ENCODE measurements at regions not wholly inside any gene's neighbourhood (a gene's known extent, or its start where the extent isn't known, plus 50 kb on each side); places are given as distances from the start of the nearest gene placed in this dataset.

DNA sequence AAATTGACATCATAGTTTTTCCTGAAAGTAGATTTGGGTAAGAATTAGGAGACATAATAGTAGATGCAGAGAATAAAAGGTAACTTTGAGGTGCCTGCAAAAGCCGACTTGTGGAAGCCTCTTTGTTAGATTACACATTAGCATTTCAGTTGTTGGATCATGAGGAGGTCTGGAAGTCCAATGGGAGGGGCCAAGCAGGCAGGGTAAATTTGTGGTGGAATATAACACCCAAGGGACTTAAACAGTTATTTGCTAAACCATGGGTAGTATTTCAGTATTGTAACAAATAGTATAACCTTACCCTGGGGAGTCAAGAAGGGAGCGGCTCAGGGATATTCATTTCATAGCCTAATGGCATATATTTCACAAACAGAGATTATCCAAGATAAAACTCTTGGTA lies 810.7 kb upstream of the AMOT start:
- no peaks in the 10 kb centered on the region for H3K9me3 ChIP-seq (ENCODE audit: control insufficient read depth, low read length)
- H3K27ac ChIP-seq (ENCODE audit: low read depth, low read length, severe bottlenecking): no peak overlapping the region
- H3K4me3 ChIP-seq (ENCODE audit: extremely low read depth, insufficient read depth, low read length, poor library complexity, severe bottlenecking): no peak overlapping the region
- 50 to 71% methylated on average over 1 of the region's 2 CpGs for WGBS, 2 experiments (ENCODE audit: insufficient coverage in 2 of 2)
- H3K4me1 ChIP-seq (ENCODE audit: control insufficient read depth, insufficient read depth, low read length, poor library complexity, severe bottlenecking): no peaks in the 10 kb centered on the region
- no peaks in the 10 kb centered on the region for H3K36me3 ChIP-seq (ENCODE audit: control insufficient read depth, insufficient read depth, low read length)

DNA sequence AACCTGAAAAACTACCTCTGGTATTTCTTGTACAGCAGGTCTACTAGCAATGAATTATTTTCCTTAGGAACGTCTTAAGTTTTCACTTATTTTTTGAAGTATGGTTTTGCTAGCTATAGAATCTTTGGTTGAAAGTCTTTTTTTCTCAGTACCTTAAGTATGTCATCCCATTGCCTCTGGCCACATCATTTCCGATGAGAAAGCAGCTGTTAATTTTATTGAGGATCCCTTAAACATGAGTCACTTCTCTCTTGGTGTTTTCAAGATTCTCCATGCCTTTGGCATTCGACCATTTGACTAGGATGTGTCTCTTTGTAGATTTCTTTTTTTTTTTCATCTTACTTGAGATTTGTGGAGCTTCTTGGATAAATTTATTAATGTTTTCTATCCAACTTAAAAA lies 803.8 kb upstream of the AMOT start:
- Histone ChIP-seq H3K27ac (ENCODE audit: low read depth, low read length, severe bottlenecking) (no peak overlapping the region), H3K4me1 (ENCODE audit: control insufficient read depth, insufficient read depth, low read length, poor library complexity, severe bottlenecking) (no peaks in the 10 kb centered on the region)
- WGBS, 2 experiments (ENCODE audit: insufficient coverage in 2 of 2): no CpG with 5 or more reads among the region's 3 CpGs

DNA sequence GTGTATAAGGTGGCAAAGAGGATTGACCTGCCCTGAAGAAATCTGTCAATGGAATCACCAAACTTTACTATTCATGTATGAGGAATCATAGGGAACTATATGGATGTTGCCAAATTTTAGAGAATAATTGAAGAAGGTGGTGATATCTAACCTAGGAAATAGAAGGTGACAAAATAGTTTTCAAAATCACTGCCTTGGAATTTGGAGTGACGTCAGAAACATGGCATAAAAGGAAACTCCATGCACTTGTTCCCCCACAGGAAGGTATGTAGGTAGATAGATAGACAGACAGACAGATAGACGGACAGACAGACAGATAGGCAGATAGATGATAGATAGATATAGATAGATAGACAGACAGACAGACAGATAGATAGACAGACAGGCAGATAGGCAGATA lies 793.9 kb upstream of the AMOT start:
- no peak overlapping the region for H3K4me3 ChIP-seq (ENCODE audit: extremely low read depth, insufficient read depth, low read length, poor library complexity, severe bottlenecking)
- no peaks in the 10 kb centered on the region for H3K9me3 ChIP-seq (ENCODE audit: control insufficient read depth, low read length)
- no peak overlapping the region for H3K27ac ChIP-seq (ENCODE audit: low read depth, low read length, severe bottlenecking)
- H3K4me1 ChIP-seq (ENCODE audit: control insufficient read depth, insufficient read depth, low read length, poor library complexity, severe bottlenecking): no peaks in the 10 kb centered on the region
- H3K36me3 ChIP-seq (ENCODE audit: control insufficient read depth, insufficient read depth, low read length): no peaks in the 10 kb centered on the region
- WGBS, 2 experiments (ENCODE audit: insufficient coverage in 2 of 2): no CpG with 5 or more reads among the region's 2 CpGs

More for the DNA sequence above, 803.8 kb upstream of the AMOT start:
- no peaks in the 10 kb centered on the region for H3K9me3 ChIP-seq (ENCODE audit: control insufficient read depth, low read length)
- H3K36me3 ChIP-seq (ENCODE audit: control insufficient read depth, insufficient read depth, low read length): no peaks in the 10 kb centered on the region
- no peak overlapping the region for H3K4me3 ChIP-seq (ENCODE audit: extremely low read depth, insufficient read depth, low read length, poor library complexity, severe bottlenecking)

DNA sequence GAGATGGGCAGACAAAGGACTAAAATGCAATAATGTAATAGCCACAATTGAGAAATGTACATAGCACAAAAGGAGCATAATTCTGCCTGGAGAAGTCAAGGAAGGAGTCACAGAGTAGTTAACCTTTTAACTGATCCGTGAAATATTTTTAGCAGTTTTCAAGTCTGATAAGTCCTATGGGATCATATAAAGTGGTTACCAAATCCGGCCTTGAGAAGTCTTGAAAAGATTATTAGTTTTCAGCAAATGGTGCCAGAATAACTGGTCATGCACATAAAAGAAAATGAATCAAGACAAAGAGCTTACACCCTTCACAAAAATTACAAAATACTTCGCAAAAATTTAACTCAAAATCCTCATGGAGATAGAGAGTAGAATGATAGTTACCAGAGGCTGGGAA lies 788.7 kb upstream of the AMOT start:
- H3K4me1 ChIP-seq (ENCODE audit: control insufficient read depth, insufficient read depth, low read length, poor library complexity, severe bottlenecking): no peaks in the 10 kb centered on the region
- H3K36me3 ChIP-seq (ENCODE audit: control insufficient read depth, insufficient read depth, low read length): no peaks in the 10 kb centered on the region
- no peak overlapping the region for H3K27ac ChIP-seq (ENCODE audit: low read depth, low read length, severe bottlenecking)
- H3K9me3 ChIP-seq (ENCODE audit: control insufficient read depth, low read length): no peaks in the 10 kb centered on the region
- WGBS, 2 experiments (ENCODE audit: insufficient coverage in 2 of 2): 80 to 83% methylated on average over 1 of the region's 3 CpGs
- H3K4me3 ChIP-seq (ENCODE audit: extremely low read depth, insufficient read depth, low read length, poor library complexity, severe bottlenecking): no peak overlapping the region

DNA sequence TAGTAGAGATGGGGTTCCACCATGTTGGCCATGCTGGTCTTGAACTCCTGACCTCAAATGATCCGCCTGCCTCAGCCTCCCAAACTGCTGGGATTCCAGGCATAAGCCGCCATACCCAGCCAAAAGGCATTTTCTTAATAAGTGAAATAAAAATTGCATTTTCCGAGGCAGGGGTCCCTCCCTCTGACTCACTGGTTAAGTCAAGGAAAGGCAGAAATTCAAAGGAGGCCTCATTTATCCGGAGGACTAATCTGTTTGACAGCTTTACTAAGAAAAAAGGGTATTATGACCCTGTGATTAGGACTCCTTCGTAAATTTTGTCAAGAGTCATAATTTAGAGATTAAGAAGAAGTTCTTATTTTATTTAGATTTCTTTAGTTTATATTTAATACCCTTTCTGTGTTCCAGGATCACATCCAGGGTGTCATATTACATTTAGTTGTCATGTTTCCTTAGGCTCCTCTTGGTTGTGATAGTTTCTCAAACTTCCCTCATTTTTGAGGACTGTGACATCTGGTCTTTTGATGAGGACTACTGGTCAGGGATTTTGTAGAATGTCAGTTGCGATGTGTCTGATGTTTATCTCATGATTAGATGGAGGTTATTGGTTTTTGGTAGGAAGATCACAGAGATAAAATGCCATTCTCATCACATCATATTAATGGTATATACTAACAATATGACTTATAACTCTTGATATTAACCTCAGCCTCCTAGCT lies 753.7 kb upstream of the AMOT start:
- Histone ChIP-seq H3K4me3 (ENCODE audit: extremely low read depth, insufficient read depth, low read length, poor library complexity, severe bottlenecking) (no peak overlapping the region), H3K36me3 (ENCODE audit: control insufficient read depth, insufficient read depth, low read length) (no peaks in the 10 kb centered on the region), H3K27ac (ENCODE audit: low read depth, low read length, severe bottlenecking) (no peak overlapping the region), H3K9me3 (ENCODE audit: control insufficient read depth, low read length) (no peaks in the 10 kb centered on the region), H3K4me1 (ENCODE audit: control insufficient read depth, insufficient read depth, low read length, poor library complexity, severe bottlenecking) (no peaks in the 10 kb centered on the region)
- WGBS, 2 experiments (ENCODE audit: insufficient coverage in 2 of 2): 80% methylated on average over 1 of the region's 6 CpGs; no CpG with 5 or more reads in 1 of the 2 experiments

DNA sequence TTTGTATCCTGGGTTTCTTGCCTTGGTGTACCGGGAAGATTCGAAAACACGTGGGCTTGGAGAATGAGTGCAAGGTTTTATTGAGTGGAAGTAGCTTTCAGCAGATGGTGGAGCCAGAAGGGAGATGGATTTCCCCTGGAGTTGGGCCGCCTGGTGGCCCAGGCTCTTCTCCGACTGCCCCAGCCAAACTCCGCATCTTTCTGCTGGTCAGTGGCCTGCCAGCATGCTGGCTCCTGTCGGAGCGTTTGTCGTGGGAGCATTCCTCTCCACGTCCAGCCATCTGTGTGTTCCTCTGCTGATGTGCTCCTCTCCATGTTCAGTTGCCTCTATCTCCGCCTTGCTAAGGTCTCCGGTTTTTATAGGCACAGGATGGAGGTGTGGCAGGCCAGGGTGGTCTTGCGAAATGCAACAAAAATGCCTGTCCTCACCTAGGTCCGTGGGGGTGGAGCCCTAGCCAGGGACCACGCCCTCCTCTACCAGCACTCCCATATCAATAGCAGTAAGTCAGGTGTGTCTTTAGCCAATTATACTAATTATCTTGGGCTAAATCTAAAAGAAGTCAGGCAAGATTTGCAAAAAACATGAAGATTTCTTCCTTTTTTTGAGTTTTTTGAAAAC lies 745.8 kb upstream of the AMOT start:
- H3K9me3 ChIP-seq (ENCODE audit: control insufficient read depth, low read length): no peaks in the 10 kb centered on the region
- no peaks in the 10 kb centered on the region for H3K36me3 ChIP-seq (ENCODE audit: control insufficient read depth, insufficient read depth, low read length)
- H3K4me3 ChIP-seq (ENCODE audit: extremely low read depth, insufficient read depth, low read length, poor library complexity, severe bottlenecking): no peak overlapping the region
- H3K4me1 ChIP-seq (ENCODE audit: control insufficient read depth, insufficient read depth, low read length, poor library complexity, severe bottlenecking): no peaks in the 10 kb centered on the region
- H3K27ac ChIP-seq (ENCODE audit: low read depth, low read length, severe bottlenecking): no peak overlapping the region
- 100% methylated on average over 2 of the region's 15 CpGs; no CpG with 5 or more reads in 1 of the 2 experiments for WGBS, 2 experiments (ENCODE audit: insufficient coverage in 2 of 2)

DNA sequence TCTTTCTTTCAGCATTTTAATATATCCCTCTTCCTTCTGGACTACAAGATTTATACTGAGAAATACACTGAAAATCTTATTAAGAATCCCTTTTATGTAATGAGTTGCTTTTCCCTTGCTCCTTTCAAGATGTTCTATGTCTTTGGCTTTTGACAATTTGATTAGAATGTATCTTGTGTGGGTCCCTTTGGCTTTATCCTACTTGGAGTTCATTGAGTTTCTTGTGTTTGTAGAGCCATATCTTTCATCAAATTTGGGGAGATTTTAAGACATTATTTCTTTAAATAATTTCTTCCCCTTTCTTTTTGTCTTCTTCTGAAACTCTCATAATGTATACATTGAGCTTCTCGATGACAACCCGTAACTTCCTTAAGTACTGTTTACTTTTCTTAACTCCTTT lies 739.9 kb upstream of the AMOT start:
- Histone ChIP-seq H3K4me3 (ENCODE audit: extremely low read depth, insufficient read depth, low read length, poor library complexity, severe bottlenecking) (no peak overlapping the region), H3K4me1 (ENCODE audit: control insufficient read depth, insufficient read depth, low read length, poor library complexity, severe bottlenecking) (no peaks in the 10 kb centered on the region), H3K9me3 (ENCODE audit: control insufficient read depth, low read length) (no peaks in the 10 kb centered on the region), H3K27ac (ENCODE audit: low read depth, low read length, severe bottlenecking) (no peak overlapping the region), H3K36me3 (ENCODE audit: control insufficient read depth, insufficient read depth, low read length) (no peaks in the 10 kb centered on the region)
- 94% methylated on average over 2 of the region's 2 CpGs; no CpG with 5 or more reads in 1 of the 2 experiments for WGBS, 2 experiments (ENCODE audit: insufficient coverage in 2 of 2)

DNA sequence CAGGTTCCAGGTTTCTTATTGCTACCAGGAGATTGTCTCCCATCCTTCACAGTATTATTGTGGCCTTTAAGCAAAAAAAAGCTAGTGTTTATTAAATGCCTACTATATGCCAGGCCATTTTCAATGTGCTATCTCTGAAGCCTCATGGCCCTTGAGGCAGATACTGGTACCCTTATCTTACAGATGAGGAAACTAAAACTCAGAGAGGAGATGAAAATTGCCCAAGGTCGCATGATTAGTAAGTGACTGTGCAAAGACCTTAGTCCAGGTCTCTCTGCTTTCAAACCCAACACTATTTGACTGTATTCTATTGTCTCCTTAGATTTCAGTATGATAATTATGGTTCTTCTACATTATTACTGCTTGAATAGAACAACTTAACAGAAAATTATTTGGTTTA lies 717.9 kb upstream of the AMOT start:
- Histone ChIP-seq H3K36me3 (ENCODE audit: control insufficient read depth, insufficient read depth, low read length) (no peaks in the 10 kb centered on the region), H3K4me1 (ENCODE audit: control insufficient read depth, insufficient read depth, low read length, poor library complexity, severe bottlenecking) (no peaks in the 10 kb centered on the region), H3K27ac (ENCODE audit: low read depth, low read length, severe bottlenecking) (no peak overlapping the region), H3K4me3 (ENCODE audit: extremely low read depth, insufficient read depth, low read length, poor library complexity, severe bottlenecking) (no peak overlapping the region), H3K9me3 (ENCODE audit: control insufficient read depth, low read length) (no peaks in the 10 kb centered on the region)
- no CpG with 5 or more reads among the region's 1 CpG for WGBS, 2 experiments (ENCODE audit: insufficient coverage in 2 of 2)

DNA sequence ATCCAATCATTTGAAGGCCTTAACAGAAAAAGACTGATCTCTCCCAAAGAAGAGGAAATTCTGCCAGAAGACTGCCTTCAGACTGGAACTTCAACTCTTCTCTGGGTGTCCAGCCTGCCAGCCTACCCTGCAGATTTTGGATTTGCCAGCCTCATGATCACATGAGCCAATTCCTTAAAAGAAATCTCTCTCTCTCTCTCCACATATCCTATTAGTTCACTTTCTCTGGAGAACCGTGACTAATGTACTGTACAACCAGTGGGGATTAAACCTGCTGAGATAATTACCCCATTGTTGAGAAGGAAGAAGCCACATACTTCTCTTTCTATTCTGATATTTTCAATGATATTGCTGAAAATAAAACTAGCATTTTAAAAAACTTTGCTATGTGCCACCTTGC lies 711.3 kb upstream of the AMOT start:
- no CpG with 5 or more reads among the region's 1 CpG for WGBS, 2 experiments (ENCODE audit: insufficient coverage in 2 of 2)
- no peak overlapping the region for H3K4me3 ChIP-seq (ENCODE audit: extremely low read depth, insufficient read depth, low read length, poor library complexity, severe bottlenecking)
- no peak overlapping the region for H3K27ac ChIP-seq (ENCODE audit: low read depth, low read length, severe bottlenecking)
- no peaks in the 10 kb centered on the region for H3K4me1 ChIP-seq (ENCODE audit: control insufficient read depth, insufficient read depth, low read length, poor library complexity, severe bottlenecking)
- no peaks in the 10 kb centered on the region for H3K36me3 ChIP-seq (ENCODE audit: control insufficient read depth, insufficient read depth, low read length)
- H3K9me3 ChIP-seq (ENCODE audit: control insufficient read depth, low read length): no peaks in the 10 kb centered on the region

DNA sequence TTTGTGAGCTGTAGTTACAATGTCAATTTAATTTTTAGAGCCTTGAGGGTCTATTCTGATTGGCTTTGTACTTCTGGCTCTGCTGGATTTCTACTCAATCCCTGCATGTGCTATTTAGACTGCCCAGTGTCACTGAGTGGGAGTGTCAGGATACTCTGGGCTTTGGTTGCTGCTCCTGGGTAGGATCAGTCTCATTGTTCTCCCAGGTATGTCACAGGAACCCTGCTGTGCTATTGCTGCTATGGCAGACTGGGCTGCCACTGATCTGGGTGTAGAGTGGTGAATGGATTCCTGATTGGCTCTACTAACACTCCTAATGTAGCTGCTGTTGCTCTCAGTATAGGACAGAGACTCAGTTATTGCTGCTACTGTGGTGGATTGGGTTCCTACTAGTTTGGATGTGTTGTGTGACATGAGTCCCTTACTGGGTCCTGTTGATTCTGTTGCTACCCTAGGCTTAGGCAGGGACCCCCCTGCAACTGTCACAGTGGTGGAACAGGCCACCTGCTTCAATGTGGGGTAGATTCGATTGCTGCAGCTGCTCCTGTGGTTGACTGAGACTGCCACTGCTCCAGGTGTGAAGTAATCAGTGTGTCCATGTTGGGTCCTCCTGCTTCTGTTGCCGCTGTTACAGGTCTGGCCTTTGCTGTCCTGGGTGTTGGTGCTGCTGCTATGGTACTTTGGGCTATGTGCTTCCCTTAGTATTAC lies 707.8 kb upstream of the AMOT start:
- Histone ChIP-seq H3K4me3 (ENCODE audit: extremely low read depth, insufficient read depth, low read length, poor library complexity, severe bottlenecking) (no peak overlapping the region), H3K36me3 (ENCODE audit: control insufficient read depth, insufficient read depth, low read length) (no peaks in the 10 kb centered on the region), H3K9me3 (ENCODE audit: control insufficient read depth, low read length) (no peaks in the 10 kb centered on the region), H3K4me1 (ENCODE audit: control insufficient read depth, insufficient read depth, low read length, poor library complexity, severe bottlenecking) (no peaks in the 10 kb centered on the region), H3K27ac (ENCODE audit: low read depth, low read length, severe bottlenecking) (no peak overlapping the region)
- WGBS, 2 experiments (ENCODE audit: insufficient coverage in 2 of 2): 93% methylated on average over 2 of the region's 2 CpGs; no CpG with 5 or more reads in 1 of the 2 experiments

DNA sequence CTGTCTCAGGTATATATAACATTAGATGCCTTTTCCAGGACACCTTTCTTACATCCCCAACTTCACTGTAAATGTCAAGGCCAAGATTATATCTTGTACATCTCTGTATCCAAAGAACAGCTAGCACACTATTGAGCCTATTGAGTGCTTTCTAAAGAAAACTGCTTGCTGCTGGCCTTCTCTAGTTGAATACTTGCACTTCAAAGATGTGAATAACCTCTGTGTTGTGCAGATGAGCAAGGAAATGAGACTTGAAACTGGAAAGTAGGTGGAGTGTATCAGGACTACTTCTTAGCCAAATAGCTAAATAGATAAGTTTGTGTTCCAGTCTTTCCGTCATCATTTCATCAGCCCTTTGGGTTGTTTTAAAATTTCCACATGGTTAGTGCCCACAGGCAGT lies 704.4 kb upstream of the AMOT start:
- Histone ChIP-seq H3K4me1 (ENCODE audit: control insufficient read depth, insufficient read depth, low read length, poor library complexity, severe bottlenecking) (no peaks in the 10 kb centered on the region), H3K27ac (ENCODE audit: low read depth, low read length, severe bottlenecking) (no peak overlapping the region), H3K9me3 (ENCODE audit: control insufficient read depth, low read length) (no peaks in the 10 kb centered on the region), H3K36me3 (ENCODE audit: control insufficient read depth, insufficient read depth, low read length) (no peaks in the 10 kb centered on the region), H3K4me3 (ENCODE audit: extremely low read depth, insufficient read depth, low read length, poor library complexity, severe bottlenecking) (no peak overlapping the region)
- no CpG with 5 or more reads among the region's 1 CpG for WGBS, 2 experiments (ENCODE audit: insufficient coverage in 2 of 2)
